WTC11 (cell line): ENCODE measurements at regions not wholly inside any gene's neighbourhood (a gene's known extent, or its start where the extent isn't known, plus 50 kb on each side); places are given as distances from the start of the nearest gene placed in this dataset.

Experiments
- ATAC-seq: fragments of 200-7000 bp; cut with Tn5 transposase; 2 replicates; pipeline ENCODE4 v1.10.0; 2021; ENCODE audit warnings: mild to moderate bottlenecking, moderate library complexity
- CTCF ChIA-PET: fragments of 300-600 bp; sonication (Branson Sonifier 250); formaldehyde crosslinking; loops from one replicate; lab custom pipeline; 2021; ENCODE audit warnings: antibody characterized with exemption; lab: Charles Lee
- POLR2A ChIA-PET: fragments of 350-600 bp; sonication (Branson Sonifier 250); formaldehyde crosslinking; loops from one replicate; lab custom pipeline; 2021; ENCODE audit warnings: antibody characterized with exemption; lab: Charles Lee
- DNase-seq: peaks from one replicate; pipeline ENCODE4 v3.0.0; 2021; ENCODE audit warnings: low spot score
- H3K27ac Mint-ChIP-seq: 2 replicates; pipeline ENCODE4 v1.8.0; 2021; ENCODE audit warnings: mixed read lengths
- H3K27me3 Mint-ChIP-seq: 2 replicates; pipeline ENCODE4 v1.8.0; 2021; ENCODE audit warnings: low read depth, mild to moderate bottlenecking, moderate library complexity, mixed read lengths
- H3K36me3 Mint-ChIP-seq: 2 replicates; pipeline ENCODE4 v1.8.0; 2021; ENCODE audit warnings: mixed read lengths
- H3K4me1 Mint-ChIP-seq: 2 replicates; pipeline ENCODE4 v1.8.0; 2022; ENCODE audit warnings: mixed read lengths
- H3K4me3 Mint-ChIP-seq: 2 replicates; pipeline ENCODE4 v1.8.0; 2021; ENCODE audit warnings: mild to moderate bottlenecking, moderate library complexity, mixed read lengths
- H3K9me3 Mint-ChIP-seq: 2 replicates; pipeline ENCODE4 v1.8.0; 2021; ENCODE audit warnings: mixed read lengths
- ELF4 ChIP-seq: sonication (generic); formaldehyde crosslinking; IDR thresholded peaks from 2 replicates; pipeline ENCODE4 v1.8.1; 2022; ENCODE audit warnings: low read depth, mild to moderate bottlenecking, moderate library complexity, missing genetic modification reagents
- ESRRA ChIP-seq: sonication (generic); formaldehyde crosslinking; IDR thresholded peaks from 2 replicates; pipeline ENCODE4 v1.8.1; 2022; ENCODE audit warnings: mild to moderate bottlenecking, missing genetic modification reagents, borderline replicate concordance
- FOXP1 ChIP-seq: sonication (generic); formaldehyde crosslinking; IDR thresholded peaks from 2 replicates; pipeline ENCODE4 v1.8.0; 2022; ENCODE audit warnings: missing genetic modification reagents, mild to moderate bottlenecking, moderate library complexity, borderline replicate concordance
- GABPB1 ChIP-seq: sonication (generic); formaldehyde crosslinking; IDR thresholded peaks from 2 replicates; pipeline ENCODE4 v1.8.1; 2023; ENCODE audit warnings: mild to moderate bottlenecking, missing genetic modification reagents
- HMGA2 ChIP-seq: fragments of 250-450 bp; sonication (Bioruptor Pico); IDR thresholded peaks from 2 replicates; pipeline ENCODE4 v1.4.0; 2021; ENCODE audit warnings: mild to moderate bottlenecking, moderate library complexity
- KAT7 ChIP-seq: sonication (generic); formaldehyde crosslinking; IDR thresholded peaks from 2 replicates; pipeline ENCODE4 v1.8.1; 2023; ENCODE audit warnings: missing genetic modification reagents, mild to moderate bottlenecking, borderline replicate concordance
- NR3C1 ChIP-seq: sonication (generic); formaldehyde crosslinking; conservative IDR thresholded peaks from 2 replicates; pipeline ENCODE4 v1.8.1; 2023; ENCODE audit warnings: low read depth, mild to moderate bottlenecking, missing genetic modification reagents
- OVOL2 ChIP-seq: fragments of 250-450 bp; sonication (Bioruptor Pico); IDR thresholded peaks from 2 replicates; pipeline ENCODE4 v1.9.0; 2021; ENCODE audit warnings: mild to moderate bottlenecking, borderline replicate concordance
- RORB ChIP-seq: fragments of 250-450 bp; sonication (Bioruptor Pico); IDR thresholded peaks from 2 replicates; pipeline ENCODE4 v1.9.0; 2021; ENCODE audit warnings: mild to moderate bottlenecking
- TCF7 ChIP-seq: sonication (generic); formaldehyde crosslinking; IDR thresholded peaks from 2 replicates; pipeline ENCODE4 v1.8.0; 2022; ENCODE audit warnings: mild to moderate bottlenecking, low read depth, missing genetic modification reagents, moderate library complexity
- TEAD4 ChIP-seq: sonication (generic); formaldehyde crosslinking; IDR thresholded peaks from 2 replicates; pipeline ENCODE4 v1.8.0; 2022; ENCODE audit warnings: mild to moderate bottlenecking, missing genetic modification reagents
- USF2 ChIP-seq: sonication (generic); formaldehyde crosslinking; IDR thresholded peaks from 2 replicates; pipeline ENCODE4 v1.8.1; 2023; ENCODE audit warnings: mild to moderate bottlenecking, missing genetic modification reagents, moderate library complexity
- ZNF138 ChIP-seq: sonication (generic); formaldehyde crosslinking; conservative IDR thresholded peaks from 2 replicates; pipeline ENCODE4 v1.8.1; 2022; ENCODE audit warnings: mild to moderate bottlenecking, moderate library complexity, missing genetic modification reagents
- ZNF317 ChIP-seq: sonication (generic); formaldehyde crosslinking; IDR thresholded peaks from 2 replicates; pipeline ENCODE4 v1.8.1; 2023; ENCODE audit warnings: low read depth, mild to moderate bottlenecking, moderate library complexity, missing genetic modification reagents, borderline replicate concordance
- ZNF416 ChIP-seq: fragments of 250-450 bp; sonication (Bioruptor Pico); IDR thresholded peaks from 2 replicates; pipeline ENCODE4 v1.9.0; 2021; ENCODE audit warnings: mild to moderate bottlenecking, inconsistent platforms
- ZNF425 ChIP-seq: fragments of 250-450 bp; sonication (Bioruptor Pico); conservative IDR thresholded peaks from 2 replicates; pipeline ENCODE4 v1.9.0; 2021; ENCODE audit warnings: mild to moderate bottlenecking
- TF ChIP-seq, protein P1 (sequence below): sonication (generic); formaldehyde crosslinking; IDR thresholded peaks from 2 replicates; pipeline ENCODE4 v1.8.0; 2023; ENCODE audit warnings: missing genetic modification reagents
- TF ChIP-seq, protein P2 (sequence below): sonication (generic); formaldehyde crosslinking; conservative IDR thresholded peaks from 2 replicates; pipeline ENCODE4 v1.8.1; 2023; ENCODE audit warnings: mild to moderate bottlenecking, low read depth, missing genetic modification reagents, moderate library complexity
- TF ChIP-seq, protein P3 (sequence below): sonication (generic); formaldehyde crosslinking; IDR thresholded peaks from 2 replicates; pipeline ENCODE4 v1.8.1; 2022; ENCODE audit warnings: mild to moderate bottlenecking, moderate library complexity, missing genetic modification reagents
- TF ChIP-seq, protein P4 (sequence below): sonication (generic); formaldehyde crosslinking; IDR thresholded peaks from 2 replicates; pipeline ENCODE4 v1.8.1; 2023; ENCODE audit warnings: mild to moderate bottlenecking, missing genetic modification reagents

DNA sequence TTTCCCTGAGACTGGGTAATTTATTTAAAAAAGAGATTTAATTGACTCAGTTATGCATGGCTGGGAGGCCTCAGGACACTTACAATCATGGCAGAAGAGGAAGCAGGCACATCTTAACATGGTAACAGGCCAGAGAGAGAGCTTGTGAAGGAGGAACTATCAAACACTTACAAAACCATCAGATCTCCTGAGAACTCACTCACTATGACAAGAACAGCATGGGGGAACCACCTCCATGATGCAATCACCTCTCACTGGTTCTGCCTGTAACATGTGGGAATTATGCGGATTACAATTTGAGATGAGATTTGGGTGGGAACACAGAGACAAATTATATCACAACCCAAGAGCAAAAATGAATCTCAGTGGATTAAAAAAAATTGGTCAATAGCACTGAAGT lies 416.0 kb upstream of the TMCO5A start (continued):
- TF ChIP-seq NR3C1 (no peak), ZNF425 (CRISPR knock-in tag) (no peak), KAT7 (CRISPR knock-in tag) (no peak), ZNF138 (CRISPR knock-in tag) (no peak)
- TF ChIP-seq, protein P1, sequence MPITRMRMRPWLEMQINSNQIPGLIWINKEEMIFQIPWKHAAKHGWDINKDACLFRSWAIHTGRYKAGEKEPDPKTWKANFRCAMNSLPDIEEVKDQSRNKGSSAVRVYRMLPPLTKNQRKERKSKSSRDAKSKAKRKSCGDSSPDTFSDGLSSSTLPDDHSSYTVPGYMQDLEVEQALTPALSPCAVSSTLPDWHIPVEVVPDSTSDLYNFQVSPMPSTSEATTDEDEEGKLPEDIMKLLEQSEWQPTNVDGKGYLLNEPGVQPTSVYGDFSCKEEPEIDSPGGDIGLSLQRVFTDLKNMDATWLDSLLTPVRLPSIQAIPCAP (CRISPR knock-in tag), result no peak
- TF ChIP-seq, protein P2, sequence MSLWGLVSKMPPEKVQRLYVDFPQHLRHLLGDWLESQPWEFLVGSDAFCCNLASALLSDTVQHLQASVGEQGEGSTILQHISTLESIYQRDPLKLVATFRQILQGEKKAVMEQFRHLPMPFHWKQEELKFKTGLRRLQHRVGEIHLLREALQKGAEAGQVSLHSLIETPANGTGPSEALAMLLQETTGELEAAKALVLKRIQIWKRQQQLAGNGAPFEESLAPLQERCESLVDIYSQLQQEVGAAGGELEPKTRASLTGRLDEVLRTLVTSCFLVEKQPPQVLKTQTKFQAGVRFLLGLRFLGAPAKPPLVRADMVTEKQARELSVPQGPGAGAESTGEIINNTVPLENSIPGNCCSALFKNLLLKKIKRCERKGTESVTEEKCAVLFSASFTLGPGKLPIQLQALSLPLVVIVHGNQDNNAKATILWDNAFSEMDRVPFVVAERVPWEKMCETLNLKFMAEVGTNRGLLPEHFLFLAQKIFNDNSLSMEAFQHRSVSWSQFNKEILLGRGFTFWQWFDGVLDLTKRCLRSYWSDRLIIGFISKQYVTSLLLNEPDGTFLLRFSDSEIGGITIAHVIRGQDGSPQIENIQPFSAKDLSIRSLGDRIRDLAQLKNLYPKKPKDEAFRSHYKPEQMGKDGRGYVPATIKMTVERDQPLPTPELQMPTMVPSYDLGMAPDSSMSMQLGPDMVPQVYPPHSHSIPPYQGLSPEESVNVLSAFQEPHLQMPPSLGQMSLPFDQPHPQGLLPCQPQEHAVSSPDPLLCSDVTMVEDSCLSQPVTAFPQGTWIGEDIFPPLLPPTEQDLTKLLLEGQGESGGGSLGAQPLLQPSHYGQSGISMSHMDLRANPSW (CRISPR knock-in tag), result no peak
- TF ChIP-seq, protein P3, sequence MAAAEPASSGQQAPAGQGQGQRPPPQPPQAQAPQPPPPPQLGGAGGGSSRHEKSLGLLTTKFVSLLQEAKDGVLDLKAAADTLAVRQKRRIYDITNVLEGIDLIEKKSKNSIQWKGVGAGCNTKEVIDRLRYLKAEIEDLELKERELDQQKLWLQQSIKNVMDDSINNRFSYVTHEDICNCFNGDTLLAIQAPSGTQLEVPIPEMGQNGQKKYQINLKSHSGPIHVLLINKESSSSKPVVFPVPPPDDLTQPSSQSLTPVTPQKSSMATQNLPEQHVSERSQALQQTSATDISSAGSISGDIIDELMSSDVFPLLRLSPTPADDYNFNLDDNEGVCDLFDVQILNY (CRISPR knock-in tag), result no peak

DNA sequence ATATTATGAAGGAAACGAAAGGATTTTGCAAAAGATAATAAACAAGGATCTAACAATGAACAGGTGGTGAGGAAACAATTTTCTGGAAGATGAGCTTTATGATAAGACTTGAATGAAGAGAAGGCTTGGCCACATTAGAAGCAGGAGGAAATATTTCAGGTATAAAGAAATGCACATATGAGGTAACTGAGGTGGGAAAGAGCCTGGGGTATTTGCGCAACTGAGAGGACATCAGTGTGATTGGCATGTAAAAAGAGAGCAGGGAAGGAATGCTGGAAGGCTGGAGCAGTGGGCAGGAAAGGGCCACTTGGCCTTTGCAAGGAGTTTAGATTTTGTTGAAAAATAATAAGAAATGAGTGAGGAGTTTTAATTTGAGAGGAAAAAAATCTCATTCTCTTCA lies 414.4 kb upstream of the TMCO5A start:
- Mint-ChIP-seq H3K4me3 (no peak overlapping the region), H3K9me3 (peaks cover 4% of the 10 kb centered on the region; the same call in 1 of the 2 replicates), H3K27me3 (no peaks in the 10 kb centered on the region), H3K36me3 (no peaks in the 10 kb centered on the region), H3K27ac (no peak overlapping the region), H3K4me1 (no peaks in the 10 kb centered on the region)
- CTCF ChIA-PET, result no interaction called here
- POLR2A ChIA-PET, result no interaction called here
- ATAC-seq, result no peak
- TF ChIP-seq ZNF317 (CRISPR knock-in tag), result no peak
- no peak for TF ChIP-seq USF2 (CRISPR knock-in tag)
- no peak for TF ChIP-seq TEAD4 (CRISPR knock-in tag)
- TF ChIP-seq, protein P4, sequence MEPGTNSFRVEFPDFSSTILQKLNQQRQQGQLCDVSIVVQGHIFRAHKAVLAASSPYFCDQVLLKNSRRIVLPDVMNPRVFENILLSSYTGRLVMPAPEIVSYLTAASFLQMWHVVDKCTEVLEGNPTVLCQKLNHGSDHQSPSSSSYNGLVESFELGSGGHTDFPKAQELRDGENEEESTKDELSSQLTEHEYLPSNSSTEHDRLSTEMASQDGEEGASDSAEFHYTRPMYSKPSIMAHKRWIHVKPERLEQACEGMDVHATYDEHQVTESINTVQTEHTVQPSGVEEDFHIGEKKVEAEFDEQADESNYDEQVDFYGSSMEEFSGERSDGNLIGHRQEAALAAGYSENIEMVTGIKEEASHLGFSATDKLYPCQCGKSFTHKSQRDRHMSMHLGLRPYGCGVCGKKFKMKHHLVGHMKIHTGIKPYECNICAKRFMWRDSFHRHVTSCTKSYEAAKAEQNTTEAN, result no peak
- no peak for TF ChIP-seq GABPB1 (CRISPR knock-in tag)
- no peak for TF ChIP-seq RORB (CRISPR knock-in tag)
- no peak for DNase-seq

DNA sequence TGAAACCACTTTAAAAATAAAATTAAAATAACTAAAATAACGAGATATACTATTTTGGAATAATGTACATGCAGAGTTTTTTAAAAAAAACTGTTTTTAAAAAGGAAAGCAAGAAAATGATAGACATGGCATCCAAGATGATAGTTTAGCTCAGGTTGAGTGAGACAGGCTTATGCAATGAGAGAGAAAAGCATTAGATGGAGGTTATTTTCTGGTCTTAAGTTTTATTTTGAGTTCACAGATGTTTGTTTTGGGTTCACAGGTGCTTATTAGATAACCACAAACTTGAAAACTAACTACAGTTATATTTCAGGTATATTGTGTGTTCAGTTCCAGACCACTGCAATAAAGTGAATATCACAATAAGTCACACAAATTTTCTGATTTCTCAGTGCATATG lies 413.6 kb upstream of the TMCO5A start:
- POLR2A ChIA-PET, result no interaction called here
- Mint-ChIP-seq H3K27me3 (no peaks in the 10 kb centered on the region), H3K9me3 (peaks cover 4% of the 10 kb centered on the region; the same call in 1 of the 2 replicates), H3K36me3 (no peaks in the 10 kb centered on the region), H3K27ac (no peak overlapping the region), H3K4me3 (no peak overlapping the region), H3K4me1 (no peaks in the 10 kb centered on the region)
- CTCF ChIA-PET, result no interaction called here
- ATAC-seq (no peak), DNase-seq (no peak)
- TF ChIP-seq ZNF416 (CRISPR knock-in tag), result no peak
- no peak for TF ChIP-seq ESRRA (CRISPR knock-in tag)
- no peak for TF ChIP-seq ELF4 (CRISPR knock-in tag)
- no peak for TF ChIP-seq ZNF425 (CRISPR knock-in tag)
- TF ChIP-seq OVOL2 (CRISPR knock-in tag), result no peak
- TF ChIP-seq, protein P3 (CRISPR knock-in tag), result no peak
- no peak for TF ChIP-seq TCF7 (CRISPR knock-in tag)
- TF ChIP-seq HMGA2 (CRISPR knock-in tag), result no peak
- TF ChIP-seq FOXP1 (CRISPR knock-in tag), result no peak
- no peak for TF ChIP-seq USF2 (CRISPR knock-in tag)
